DOHH2 (cell line): ENCODE measurements at regions not wholly inside any gene's neighbourhood (a gene's known extent, or its start where the extent isn't known, plus 50 kb on each side); places are given as distances from the start of the nearest gene placed in this dataset.

Source experiments
- EZH2phosphoT487 ChIP-seq: fragments of 200-600 bp; sonication (generic); IDR thresholded peaks from 2 replicates; pipeline ENCODE4 v1.6.1; 2017; ENCODE audit warnings: borderline replicate concordance, mild to moderate bottlenecking, antibody characterized with exemption, low read length, moderate library complexity, mixed read lengths
- TF ChIP-seq, protein P1 (sequence below): fragments of 200-600 bp; sonication (generic); IDR thresholded peaks from one replicate; pipeline ENCODE4 v1.5.1; 2014; ENCODE audit warnings: antibody characterized with exemption, mild to moderate bottlenecking, low read depth, low read length; ENCODE audit not compliant: poor library complexity, severe bottlenecking

DNA sequence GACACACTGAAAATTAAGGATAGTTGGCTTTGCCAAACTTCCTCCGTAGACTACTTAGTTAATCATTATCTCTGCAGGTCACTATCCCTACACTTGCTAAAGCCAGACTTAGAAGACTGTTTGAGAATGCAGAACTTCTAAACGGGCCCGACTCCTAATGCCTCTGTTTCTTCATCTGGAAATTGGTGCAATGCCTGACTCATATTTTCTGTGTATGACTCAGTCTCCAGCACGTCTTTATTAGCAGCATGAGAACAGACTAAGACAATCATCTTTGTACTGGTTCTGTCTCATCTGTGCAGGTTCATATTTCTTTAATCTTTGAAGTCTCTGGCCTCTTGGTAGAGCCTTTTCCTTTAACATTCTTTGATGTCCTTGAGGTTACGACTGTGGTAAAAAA is 411.9 kb upstream of the ACTRT1 start:
- TF ChIP-seq, protein P1, sequence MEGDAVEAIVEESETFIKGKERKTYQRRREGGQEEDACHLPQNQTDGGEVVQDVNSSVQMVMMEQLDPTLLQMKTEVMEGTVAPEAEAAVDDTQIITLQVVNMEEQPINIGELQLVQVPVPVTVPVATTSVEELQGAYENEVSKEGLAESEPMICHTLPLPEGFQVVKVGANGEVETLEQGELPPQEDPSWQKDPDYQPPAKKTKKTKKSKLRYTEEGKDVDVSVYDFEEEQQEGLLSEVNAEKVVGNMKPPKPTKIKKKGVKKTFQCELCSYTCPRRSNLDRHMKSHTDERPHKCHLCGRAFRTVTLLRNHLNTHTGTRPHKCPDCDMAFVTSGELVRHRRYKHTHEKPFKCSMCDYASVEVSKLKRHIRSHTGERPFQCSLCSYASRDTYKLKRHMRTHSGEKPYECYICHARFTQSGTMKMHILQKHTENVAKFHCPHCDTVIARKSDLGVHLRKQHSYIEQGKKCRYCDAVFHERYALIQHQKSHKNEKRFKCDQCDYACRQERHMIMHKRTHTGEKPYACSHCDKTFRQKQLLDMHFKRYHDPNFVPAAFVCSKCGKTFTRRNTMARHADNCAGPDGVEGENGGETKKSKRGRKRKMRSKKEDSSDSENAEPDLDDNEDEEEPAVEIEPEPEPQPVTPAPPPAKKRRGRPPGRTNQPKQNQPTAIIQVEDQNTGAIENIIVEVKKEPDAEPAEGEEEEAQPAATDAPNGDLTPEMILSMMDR = no peak
- no peak for TF ChIP-seq EZH2phosphoT487
